Type B pancreatic cell (in vitro differentiated cells): ENCODE measurements at regions not wholly inside any gene's neighbourhood (a gene's known extent, or its start where the extent isn't known, plus 50 kb on each side); places are given as distances from the start of the nearest gene placed in this dataset.

Experiments
- DNase-seq: peaks from one replicate; pipeline ENCODE4 v3.0.0; 2021; ENCODE audit warnings: mixed read lengths; ENCODE audit not compliant: unreplicated experiment; ENCODE audit errors: extremely low spot score
- H3K27ac Mint-ChIP-seq: 2 replicates; pipeline ENCODE4 v1.8.0; 2021; ENCODE audit warnings: mild to moderate bottlenecking, mixed read lengths
- H3K27me3 Mint-ChIP-seq: 2 replicates; pipeline ENCODE4 v1.8.0; 2021; ENCODE audit warnings: mixed read lengths
- H3K36me3 Mint-ChIP-seq: 2 replicates; pipeline ENCODE4 v1.8.0; 2021; ENCODE audit warnings: mixed read lengths
- H3K4me1 Mint-ChIP-seq: one replicate; pipeline ENCODE4 v1.8.0; 2021; ENCODE audit warnings: mixed read lengths; ENCODE audit not compliant: unreplicated experiment
- H3K4me3 Mint-ChIP-seq: 2 replicates; pipeline ENCODE4 v1.8.0; 2021; ENCODE audit warnings: mild to moderate bottlenecking, mixed read lengths
- H3K9me3 Mint-ChIP-seq: 2 replicates; pipeline ENCODE4 v1.8.0; 2021; ENCODE audit warnings: mixed read lengths
- CTCF ChIP-seq: fragments of 200-600 bp; sonication (generic); conservative IDR thresholded peaks from 2 replicates; pipeline ENCODE4 v1.5.0; 2021; ENCODE audit warnings: antibody characterized with exemption, mild to moderate bottlenecking

GRCh38 chr12:30823156-30823699, 68.5 kb upstream of the CAPRIN2 start:
- peaks cover 42% of the 10 kb centered on the region for H3K27me3 Mint-ChIP-seq
- peak overlapping the region; percentile 93 for H3K4me3 Mint-ChIP-seq
- DNase-seq, result no peak
- H3K9me3 Mint-ChIP-seq, result no peaks in the 10 kb centered on the region
- peaks cover 12% of the 10 kb centered on the region for H3K4me1 Mint-ChIP-seq
- peak; percentile 45 for TF ChIP-seq CTCF
- H3K36me3 Mint-ChIP-seq, result no peaks in the 10 kb centered on the region
- H3K27ac Mint-ChIP-seq, result peak overlapping the region; percentile 92

GRCh38 chr12:30822385-30823155, 67.8 kb upstream of the CAPRIN2 start:
- H3K27ac Mint-ChIP-seq, result peak overlapping the region; percentile 92
- DNase-seq, result peak; percentile 75
- H3K36me3 Mint-ChIP-seq, result peaks cover under 1% of the 10 kb centered on the region
- peaks cover 38% of the 10 kb centered on the region for H3K27me3 Mint-ChIP-seq
- peak overlapping the region; percentile 93 for H3K4me3 Mint-ChIP-seq
- peaks cover 12% of the 10 kb centered on the region for H3K4me1 Mint-ChIP-seq
- no peaks in the 10 kb centered on the region for H3K9me3 Mint-ChIP-seq
- no peak for TF ChIP-seq CTCF

DNA sequence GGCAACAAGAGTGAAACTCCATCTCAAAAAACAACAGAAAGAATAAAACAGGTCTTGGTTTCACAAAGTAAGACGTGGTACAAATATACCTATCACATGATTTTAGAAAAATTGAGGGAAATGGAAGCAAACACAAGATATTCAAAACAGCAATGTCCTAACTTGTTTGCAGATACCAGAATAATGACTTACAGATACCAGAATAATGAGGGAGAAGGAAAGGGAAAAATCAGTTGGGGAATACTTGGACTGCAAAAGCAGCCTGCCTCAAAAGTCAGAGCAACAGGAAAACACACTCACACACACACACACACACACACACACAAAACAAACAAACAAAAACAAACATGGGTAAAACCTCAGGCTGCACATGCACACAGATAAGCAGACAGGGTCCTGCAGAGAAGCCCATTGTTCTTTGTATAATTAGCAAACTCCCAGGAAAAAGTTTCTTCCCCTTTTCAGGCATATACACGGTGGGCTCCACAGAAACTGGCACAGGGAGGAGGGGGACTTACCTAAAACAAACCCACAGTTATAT, 65.7 kb upstream of the CAPRIN2 start:
- peaks cover 24% of the 10 kb centered on the region for H3K27me3 Mint-ChIP-seq
- peak overlapping the region; percentile 14 for H3K27ac Mint-ChIP-seq
- peaks cover 3% of the 10 kb centered on the region for H3K36me3 Mint-ChIP-seq
- TF ChIP-seq CTCF, result no peak
- H3K4me1 Mint-ChIP-seq, result peaks cover 12% of the 10 kb centered on the region
- H3K9me3 Mint-ChIP-seq, result no peaks in the 10 kb centered on the region
- H3K4me3 Mint-ChIP-seq, result peak overlapping the region; percentile 31
- DNase-seq, result no peak

GRCh38 chr12:30818562-30818961, 63.8 kb upstream of the CAPRIN2 start:
- no peak for DNase-seq
- TF ChIP-seq CTCF, result no peak
- H3K27ac Mint-ChIP-seq, result peak overlapping the region; percentile 9
- no peak overlapping the region for H3K4me3 Mint-ChIP-seq
- H3K9me3 Mint-ChIP-seq, result no peaks in the 10 kb centered on the region
- peaks cover 12% of the 10 kb centered on the region for H3K4me1 Mint-ChIP-seq
- peaks cover 12% of the 10 kb centered on the region for H3K27me3 Mint-ChIP-seq
- peaks cover 3% of the 10 kb centered on the region for H3K36me3 Mint-ChIP-seq

GRCh38 chr12:30816742-30817465, 62.2 kb upstream of the CAPRIN2 start:
- Mint-ChIP-seq H3K4me3 (no peak overlapping the region), H3K27me3 (peaks cover 3% of the 10 kb centered on the region), H3K36me3 (peaks cover 3% of the 10 kb centered on the region), H3K9me3 (no peaks in the 10 kb centered on the region), H3K4me1 (peaks cover 8% of the 10 kb centered on the region), H3K27ac (no peak overlapping the region)
- TF ChIP-seq CTCF, result no peak
- no peak for DNase-seq
